GM23338 (cell line): ENCODE measurements at regions not wholly inside any gene's neighbourhood (a gene's known extent, or its start where the extent isn't known, plus 50 kb on each side); places are given as distances from the start of the nearest gene placed in this dataset.

Source experiments
- CREB1 ChIP-seq: fragments of 250-450 bp; sonication (Bioruptor Pico); IDR thresholded peaks from 2 replicates; pipeline ENCODE4 v1.5.0; 2020; ENCODE audit warnings: low read depth, mild to moderate bottlenecking, moderate library complexity
- EZH2 ChIP-seq: fragments of 200-600 bp; sonication (generic); IDR thresholded peaks from one replicate; pipeline ENCODE4 v1.8.0; 2017; ENCODE audit warnings: antibody characterized with exemption, mild to moderate bottlenecking, low read depth; ENCODE audit not compliant: unreplicated experiment
- EZH2phosphoT487 ChIP-seq: fragments of 200-600 bp; sonication (generic); IDR thresholded peaks from one replicate; pipeline ENCODE4 v1.8.1; 2018; ENCODE audit warnings: antibody characterized with exemption; ENCODE audit not compliant: unreplicated experiment
- POLR2AphosphoS5 ChIP-seq: IDR thresholded peaks from 2 replicates; pipeline ENCODE4 v1.6.1; 2016; ENCODE audit warnings: antibody characterized with exemption, low read depth
- ZNF114 ChIP-seq: fragments of 250-450 bp; sonication (Bioruptor Pico); IDR thresholded peaks from 2 replicates; pipeline ENCODE4 v1.5.0; 2020; ENCODE audit warnings: mild to moderate bottlenecking, moderate library complexity
- TF ChIP-seq, protein P1 (sequence below), 2 experiments: fragments of 200-600 bp in 1 of 2; sonication (generic) in 1 of 2; conservative IDR thresholded peaks; 2 replicates each; pipeline versions ENCODE4 v1.5.1 to v1.6.1; 2016 to 2017; ENCODE audit warnings: antibody characterized with exemption in 2 of 2, low read depth in 2 of 2, mild to moderate bottlenecking in 2 of 2, moderate library complexity in 1 of 2
- TF ChIP-seq, protein P2 (sequence below): IDR thresholded peaks from one replicate; pipeline ENCODE4 v1.6.1; 2018; ENCODE audit warnings: antibody characterized with exemption; ENCODE audit not compliant: unreplicated experiment

DNA sequence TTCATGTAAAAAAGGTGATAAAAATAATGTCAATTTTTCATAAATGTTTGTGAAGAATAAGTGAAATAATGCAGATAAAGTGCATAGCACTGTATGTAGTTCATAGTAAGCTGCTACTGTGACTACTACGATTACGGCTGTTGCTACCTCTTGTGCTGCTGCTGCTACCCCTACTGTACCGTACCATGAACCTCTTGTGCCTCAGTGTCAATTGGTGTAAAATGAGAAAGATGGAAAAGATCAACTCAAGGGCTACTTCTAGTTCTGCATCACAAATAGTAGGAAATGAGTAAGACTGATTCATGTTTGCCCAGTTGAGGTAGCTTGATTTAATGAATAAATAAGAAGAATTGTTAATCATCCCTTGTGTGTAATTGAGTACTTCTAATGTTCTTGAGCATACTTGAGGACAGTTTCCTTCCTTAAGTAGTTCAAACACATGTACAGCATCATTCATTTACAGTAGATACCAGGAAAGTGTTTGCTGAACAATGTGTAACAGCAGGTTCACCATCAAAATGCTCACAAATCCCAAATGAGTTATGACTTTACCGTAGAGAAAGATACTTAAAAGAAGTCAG lies 200.0 kb upstream of the ATP10B start:
- TF ChIP-seq ZNF114: no peak
- TF ChIP-seq, protein P1, sequence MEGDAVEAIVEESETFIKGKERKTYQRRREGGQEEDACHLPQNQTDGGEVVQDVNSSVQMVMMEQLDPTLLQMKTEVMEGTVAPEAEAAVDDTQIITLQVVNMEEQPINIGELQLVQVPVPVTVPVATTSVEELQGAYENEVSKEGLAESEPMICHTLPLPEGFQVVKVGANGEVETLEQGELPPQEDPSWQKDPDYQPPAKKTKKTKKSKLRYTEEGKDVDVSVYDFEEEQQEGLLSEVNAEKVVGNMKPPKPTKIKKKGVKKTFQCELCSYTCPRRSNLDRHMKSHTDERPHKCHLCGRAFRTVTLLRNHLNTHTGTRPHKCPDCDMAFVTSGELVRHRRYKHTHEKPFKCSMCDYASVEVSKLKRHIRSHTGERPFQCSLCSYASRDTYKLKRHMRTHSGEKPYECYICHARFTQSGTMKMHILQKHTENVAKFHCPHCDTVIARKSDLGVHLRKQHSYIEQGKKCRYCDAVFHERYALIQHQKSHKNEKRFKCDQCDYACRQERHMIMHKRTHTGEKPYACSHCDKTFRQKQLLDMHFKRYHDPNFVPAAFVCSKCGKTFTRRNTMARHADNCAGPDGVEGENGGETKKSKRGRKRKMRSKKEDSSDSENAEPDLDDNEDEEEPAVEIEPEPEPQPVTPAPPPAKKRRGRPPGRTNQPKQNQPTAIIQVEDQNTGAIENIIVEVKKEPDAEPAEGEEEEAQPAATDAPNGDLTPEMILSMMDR (conservative IDR thresholded peaks at IDR 0.05; ENCODE audit: low read depth in 2 of 2): no peak
- TF ChIP-seq, protein P2, sequence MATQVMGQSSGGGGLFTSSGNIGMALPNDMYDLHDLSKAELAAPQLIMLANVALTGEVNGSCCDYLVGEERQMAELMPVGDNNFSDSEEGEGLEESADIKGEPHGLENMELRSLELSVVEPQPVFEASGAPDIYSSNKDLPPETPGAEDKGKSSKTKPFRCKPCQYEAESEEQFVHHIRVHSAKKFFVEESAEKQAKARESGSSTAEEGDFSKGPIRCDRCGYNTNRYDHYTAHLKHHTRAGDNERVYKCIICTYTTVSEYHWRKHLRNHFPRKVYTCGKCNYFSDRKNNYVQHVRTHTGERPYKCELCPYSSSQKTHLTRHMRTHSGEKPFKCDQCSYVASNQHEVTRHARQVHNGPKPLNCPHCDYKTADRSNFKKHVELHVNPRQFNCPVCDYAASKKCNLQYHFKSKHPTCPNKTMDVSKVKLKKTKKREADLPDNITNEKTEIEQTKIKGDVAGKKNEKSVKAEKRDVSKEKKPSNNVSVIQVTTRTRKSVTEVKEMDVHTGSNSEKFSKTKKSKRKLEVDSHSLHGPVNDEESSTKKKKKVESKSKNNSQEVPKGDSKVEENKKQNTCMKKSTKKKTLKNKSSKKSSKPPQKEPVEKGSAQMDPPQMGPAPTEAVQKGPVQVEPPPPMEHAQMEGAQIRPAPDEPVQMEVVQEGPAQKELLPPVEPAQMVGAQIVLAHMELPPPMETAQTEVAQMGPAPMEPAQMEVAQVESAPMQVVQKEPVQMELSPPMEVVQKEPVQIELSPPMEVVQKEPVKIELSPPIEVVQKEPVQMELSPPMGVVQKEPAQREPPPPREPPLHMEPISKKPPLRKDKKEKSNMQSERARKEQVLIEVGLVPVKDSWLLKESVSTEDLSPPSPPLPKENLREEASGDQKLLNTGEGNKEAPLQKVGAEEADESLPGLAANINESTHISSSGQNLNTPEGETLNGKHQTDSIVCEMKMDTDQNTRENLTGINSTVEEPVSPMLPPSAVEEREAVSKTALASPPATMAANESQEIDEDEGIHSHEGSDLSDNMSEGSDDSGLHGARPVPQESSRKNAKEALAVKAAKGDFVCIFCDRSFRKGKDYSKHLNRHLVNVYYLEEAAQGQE: no peak
- TF ChIP-seq EZH2: no peak
- no peak for TF ChIP-seq EZH2phosphoT487
- TF ChIP-seq POLR2AphosphoS5: no peak
- TF ChIP-seq CREB1 (CRISPR knock-in tag): no peak
